Ascending aorta (tissue), 2 donors: ENCODE measurements at regions not wholly inside any gene's neighbourhood (a gene's known extent, or its start where the extent isn't known, plus 50 kb on each side); places are given as distances from the start of the nearest gene placed in this dataset.

ENCODE experiments used
- DNase-seq, 2 donors: peaks; one replicate each; pipeline ENCODE4 v3.0.0-alpha.2; 2019; ENCODE audit warnings: low spot score in 2 of 2
- H3K27ac ChIP-seq, 2 donors: fragments of 200-600 bp; sonication (generic); one replicate each; pipeline ENCODE4 v1.5.1; 2016 to 2017; ENCODE audit warnings: mild to moderate bottlenecking in 1 of 2
- H3K27me3 ChIP-seq: fragments of 200-600 bp; sonication (generic); one replicate; pipeline ENCODE4 v1.5.1; 2017
- H3K36me3 ChIP-seq, 2 donors: fragments of 200-600 bp; sonication (generic); one replicate each; pipeline ENCODE4 v1.5.1; 2016
- H3K4me1 ChIP-seq, 2 donors: fragments of 200-600 bp; sonication (generic); one replicate each; pipeline ENCODE4 v1.5.1; 2016 to 2017; ENCODE audit warnings: mild to moderate bottlenecking in 1 of 2
- H3K4me3 ChIP-seq, 2 donors: fragments of 200-600 bp; sonication (generic); one replicate each; pipeline ENCODE4 v1.5.1; 2016 to 2017; ENCODE audit warnings: mild to moderate bottlenecking in 1 of 2
- H3K9me3 ChIP-seq, 2 donors: fragments of 200-600 bp; sonication (generic); one replicate each; pipeline ENCODE4 v1.5.1; 2016
- intact Hi-C: fragments of 100-400 bp; cut with DNase I; formaldehyde crosslinking; loops from one replicate; pipeline ENCODE4 v1.15.1; 2023
- TF ChIP-seq, protein P1 (sequence below), 3 experiments: fragments of 200-600 bp in 2 of 3; fragments of 450-650 bp in 1 of 3; sonication (generic) in 2 of 3; IDR thresholded peaks; one replicate each; pipeline ENCODE4 v1.5.1; 2016 to 2019; ENCODE audit warnings: antibody characterized with exemption in 3 of 3, mild to moderate bottlenecking in 1 of 3, moderate library complexity in 1 of 3

DNA sequence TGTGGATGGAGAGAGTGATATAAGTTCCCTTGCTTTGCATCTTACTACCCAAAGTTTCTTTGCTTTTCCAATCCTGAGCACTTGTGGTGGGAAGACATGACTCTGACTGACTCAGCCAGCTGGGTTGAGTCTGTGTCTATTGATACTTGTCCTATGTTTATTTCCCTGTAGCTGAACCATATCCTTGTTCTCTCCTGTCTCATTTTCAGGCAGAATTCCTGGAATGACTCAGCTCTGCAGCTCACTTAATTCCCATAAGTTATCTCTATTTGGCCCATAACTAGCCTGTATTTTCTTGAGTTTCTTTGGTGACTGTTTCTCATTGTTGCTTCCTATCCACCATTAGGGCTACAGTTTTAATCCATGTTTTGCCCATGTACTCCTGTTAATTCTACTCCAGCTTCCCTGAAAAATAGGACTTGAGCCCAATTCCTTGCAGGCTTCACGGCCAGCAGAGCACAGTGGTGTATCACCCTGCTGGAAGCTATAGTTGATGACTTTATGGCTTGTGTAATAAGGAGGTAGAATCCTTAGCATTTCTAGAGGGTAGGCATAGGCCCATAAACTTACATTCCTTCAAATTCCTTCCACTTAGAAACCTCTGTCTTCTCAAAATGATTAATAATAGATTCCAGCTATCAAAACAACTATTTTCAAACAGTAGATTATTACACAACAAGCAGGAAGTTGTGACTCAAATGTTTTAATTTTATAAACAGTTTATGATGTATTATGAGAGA, 183.1 kb downstream of the TMTC3 start:
- H3K36me3 ChIP-seq: no peaks in the 10 kb centered on the region
- H3K4me1 ChIP-seq: no peaks in the 10 kb centered on the region
- no peak for DNase-seq
- H3K27me3 ChIP-seq: no peaks in the 10 kb centered on the region
- no peaks in the 10 kb centered on the region for H3K9me3 ChIP-seq
- H3K4me3 ChIP-seq: no peak overlapping the region
- TF ChIP-seq, protein P1, sequence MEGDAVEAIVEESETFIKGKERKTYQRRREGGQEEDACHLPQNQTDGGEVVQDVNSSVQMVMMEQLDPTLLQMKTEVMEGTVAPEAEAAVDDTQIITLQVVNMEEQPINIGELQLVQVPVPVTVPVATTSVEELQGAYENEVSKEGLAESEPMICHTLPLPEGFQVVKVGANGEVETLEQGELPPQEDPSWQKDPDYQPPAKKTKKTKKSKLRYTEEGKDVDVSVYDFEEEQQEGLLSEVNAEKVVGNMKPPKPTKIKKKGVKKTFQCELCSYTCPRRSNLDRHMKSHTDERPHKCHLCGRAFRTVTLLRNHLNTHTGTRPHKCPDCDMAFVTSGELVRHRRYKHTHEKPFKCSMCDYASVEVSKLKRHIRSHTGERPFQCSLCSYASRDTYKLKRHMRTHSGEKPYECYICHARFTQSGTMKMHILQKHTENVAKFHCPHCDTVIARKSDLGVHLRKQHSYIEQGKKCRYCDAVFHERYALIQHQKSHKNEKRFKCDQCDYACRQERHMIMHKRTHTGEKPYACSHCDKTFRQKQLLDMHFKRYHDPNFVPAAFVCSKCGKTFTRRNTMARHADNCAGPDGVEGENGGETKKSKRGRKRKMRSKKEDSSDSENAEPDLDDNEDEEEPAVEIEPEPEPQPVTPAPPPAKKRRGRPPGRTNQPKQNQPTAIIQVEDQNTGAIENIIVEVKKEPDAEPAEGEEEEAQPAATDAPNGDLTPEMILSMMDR (IDR thresholded peaks at IDR 0.05): no peak
- intact Hi-C loops: no loop called here
- H3K27ac ChIP-seq: peak overlapping the region in 1 of 2 donors; percentile 51

- no peak for DNase-seq
- TF ChIP-seq, protein P1 (IDR thresholded peaks at IDR 0.05): no peak
- no peaks in the 10 kb centered on the region for H3K4me1 ChIP-seq
- no peaks in the 10 kb centered on the region for H3K9me3 ChIP-seq
- H3K36me3 ChIP-seq: no peaks in the 10 kb centered on the region
- no peak overlapping the region for H3K27ac ChIP-seq
- intact Hi-C loops: no loop called here
- no peak overlapping the region for H3K4me3 ChIP-seq
- H3K27me3 ChIP-seq: no peaks in the 10 kb centered on the region
Observed at GRCh38 chr12:88325816-88326189, 183.7 kb downstream of the TMTC3 start.

DNA sequence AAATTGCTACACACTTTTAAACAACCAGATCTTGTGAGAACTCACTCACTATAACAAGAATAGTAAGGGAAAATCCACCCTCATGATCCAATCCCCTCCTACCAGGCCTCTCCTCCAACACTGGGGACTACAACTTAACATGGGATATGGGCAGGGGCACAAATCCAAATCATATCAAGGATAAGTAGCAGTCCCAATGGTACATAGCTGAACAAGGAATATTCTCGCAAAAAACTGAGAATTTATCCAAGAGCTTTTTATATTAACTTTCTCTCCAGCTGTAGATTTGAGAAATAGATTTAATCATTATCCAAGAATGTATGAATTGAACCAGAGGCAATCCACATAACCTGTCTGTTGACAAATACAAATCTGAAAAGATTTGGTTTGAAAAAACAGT, 185.2 kb downstream of the TMTC3 start:
- Histone ChIP-seq H3K9me3 (no peaks in the 10 kb centered on the region), H3K27me3 (no peaks in the 10 kb centered on the region), H3K36me3 (no peaks in the 10 kb centered on the region), H3K4me1 (no peaks in the 10 kb centered on the region), H3K27ac (no peak overlapping the region), H3K4me3 (no peak overlapping the region)
- TF ChIP-seq, protein P1 (IDR thresholded peaks at IDR 0.05): no peak
- no peak for DNase-seq
- intact Hi-C loops: no loop called here

- H3K36me3 ChIP-seq: no peaks in the 10 kb centered on the region
- H3K4me3 ChIP-seq: no peak overlapping the region
- no peaks in the 10 kb centered on the region for H3K4me1 ChIP-seq
- H3K9me3 ChIP-seq: no peaks in the 10 kb centered on the region
- intact Hi-C loops: no loop called here
- TF ChIP-seq, protein P1 (IDR thresholded peaks at IDR 0.05): no peak
- DNase-seq: no peak
- H3K27ac ChIP-seq: no peak overlapping the region
- H3K27me3 ChIP-seq: no peaks in the 10 kb centered on the region
Observed at GRCh38 chr12:88328090-88328489, 186.0 kb downstream of the TMTC3 start.

- H3K4me3 ChIP-seq: no peak overlapping the region
- H3K27ac ChIP-seq: no peak overlapping the region
- TF ChIP-seq, protein P1 (IDR thresholded peaks at IDR 0.05): no peak
- no peaks in the 10 kb centered on the region for H3K36me3 ChIP-seq
- no peak for DNase-seq
- no peaks in the 10 kb centered on the region for H3K4me1 ChIP-seq
- no peaks in the 10 kb centered on the region for H3K9me3 ChIP-seq
- H3K27me3 ChIP-seq: no peaks in the 10 kb centered on the region
- intact Hi-C loops: no loop called here
Observed at GRCh38 chr12:88329833-88330232, 187.7 kb downstream of the TMTC3 start.

- no peaks in the 10 kb centered on the region for H3K36me3 ChIP-seq
- no peak overlapping the region for H3K27ac ChIP-seq
- TF ChIP-seq, protein P1 (IDR thresholded peaks at IDR 0.05): no peak
- H3K4me1 ChIP-seq: no peaks in the 10 kb centered on the region
- no peaks in the 10 kb centered on the region for H3K27me3 ChIP-seq
- DNase-seq: no peak
- H3K9me3 ChIP-seq: no peaks in the 10 kb centered on the region
- H3K4me3 ChIP-seq: no peak overlapping the region
- intact Hi-C loops: no loop called here
Observed at GRCh38 chr12:88334271-88334670, 192.2 kb downstream of the TMTC3 start.
